ENCODE measurements at regions not wholly inside any gene's neighbourhood (a gene's known extent, or its start where the extent isn't known, plus 50 kb on each side); places are given as distances from the start of the nearest gene placed in this dataset.
"Not testable (repeated sequence)": the region's sequence is repeated elsewhere in the genome, so short reads cannot be mapped to it uniquely, and the experiment has no call there.

GRCh38 chr4:148637453-148637852, 195.2 kb upstream of the NR3C2 start:
- not testable (repeated sequence) for TF ChIP-seq POLR2AphosphoS5 (IDR thresholded peaks at IDR 0.05; ENCODE audit: low read depth, low read length); POLR2A (IDR thresholded peaks at IDR 0.05; ENCODE audit: low read depth, low read length); TAF1 (IDR thresholded peaks at IDR 0.05; ENCODE audit: borderline replicate concordance, low read depth, low read length)
